SJCRH30 (cell line): ENCODE measurements at regions not wholly inside any gene's neighbourhood (a gene's known extent, or its start where the extent isn't known, plus 50 kb on each side); places are given as distances from the start of the nearest gene placed in this dataset.
"Not testable (repeated sequence)": the region's sequence is repeated elsewhere in the genome, so short reads cannot be mapped to it uniquely, and the experiment has no call there.

Experiments used
- DNase-seq, 2 experiments: peaks; one replicate each; pipeline ENCODE4 v3.0.0-alpha.2; 2015 to 2020
- H3K27ac ChIP-seq: fragments of 250-450 bp; sonication (Bioruptor Pico); 2 replicates; pipeline ENCODE4 v1.5.1; 2020; ENCODE audit warnings: mild to moderate bottlenecking, moderate library complexity
- H3K27me3 ChIP-seq: fragments of 250-450 bp; sonication (Bioruptor Pico); 2 replicates; pipeline ENCODE4 v1.5.1; 2020; ENCODE audit warnings: mild to moderate bottlenecking, moderate library complexity
- H3K36me3 ChIP-seq: fragments of 250-450 bp; sonication (Bioruptor Pico); 2 replicates; pipeline ENCODE4 v1.5.1; 2020; ENCODE audit warnings: mild to moderate bottlenecking, moderate library complexity
- H3K4me1 ChIP-seq: fragments of 250-450 bp; sonication (Bioruptor Pico); 2 replicates; pipeline ENCODE4 v1.5.1; 2020; ENCODE audit warnings: mild to moderate bottlenecking, moderate library complexity
- H3K4me3 ChIP-seq: fragments of 250-450 bp; sonication (Bioruptor Pico); 2 replicates; pipeline ENCODE4 v1.5.1; 2020; ENCODE audit warnings: mild to moderate bottlenecking, moderate library complexity
- H3K9me3 ChIP-seq: fragments of 250-450 bp; sonication (Bioruptor Pico); replicated peaks from 2 replicates; pipeline ENCODE4 v1.5.1; 2020; ENCODE audit warnings: mild to moderate bottlenecking, moderate library complexity

- Histone ChIP-seq H3K27ac (no peak overlapping the region), H3K4me3 (no peak overlapping the region), H3K27me3 (peaks cover 4% of the 10 kb centered on the region; the same call in 1 of the 2 replicates), H3K4me1 (no peaks in the 10 kb centered on the region), H3K36me3 (no peaks in the 10 kb centered on the region), H3K9me3 (no peaks in the 10 kb centered on the region)
- no peak for DNase-seq
These were observed 56.4 kb upstream of the TPTE start for GRCh38 chr21:10464975-10465374.

DNA sequence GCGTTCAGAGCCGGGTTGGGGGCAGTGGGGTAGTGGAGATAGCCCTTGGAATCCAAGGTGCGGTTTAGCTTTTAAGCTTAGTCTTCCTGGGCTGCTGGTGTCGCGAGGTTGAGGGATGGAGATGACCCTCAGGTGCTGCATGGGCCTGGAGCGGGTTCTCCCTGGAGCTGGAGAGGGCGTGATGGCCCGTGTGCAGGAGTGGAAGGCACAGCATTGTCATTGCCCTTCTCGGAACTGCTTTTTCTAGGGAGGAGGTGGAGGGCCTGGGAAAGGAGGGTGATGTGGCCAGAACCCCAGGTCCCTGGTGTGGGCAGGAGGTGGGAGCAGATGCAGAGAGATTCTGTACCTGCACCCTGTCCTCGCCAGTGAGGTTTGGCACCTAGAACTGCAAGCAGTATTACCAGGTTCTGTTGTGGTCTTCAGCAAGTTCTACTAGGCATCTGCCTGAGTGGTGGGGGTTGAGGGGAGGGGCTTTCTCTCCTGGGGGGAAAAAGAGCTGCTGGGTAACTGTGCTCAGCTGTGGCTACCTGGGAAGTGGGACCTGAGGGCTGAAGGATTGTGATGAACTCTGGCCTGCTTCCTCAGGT lies 55.8 kb upstream of the TPTE start:
- not testable (repeated sequence) for H3K27me3 ChIP-seq, H3K27ac ChIP-seq, H3K36me3 ChIP-seq, H3K4me3 ChIP-seq, DNase-seq, H3K4me1 ChIP-seq, H3K9me3 ChIP-seq

DNA sequence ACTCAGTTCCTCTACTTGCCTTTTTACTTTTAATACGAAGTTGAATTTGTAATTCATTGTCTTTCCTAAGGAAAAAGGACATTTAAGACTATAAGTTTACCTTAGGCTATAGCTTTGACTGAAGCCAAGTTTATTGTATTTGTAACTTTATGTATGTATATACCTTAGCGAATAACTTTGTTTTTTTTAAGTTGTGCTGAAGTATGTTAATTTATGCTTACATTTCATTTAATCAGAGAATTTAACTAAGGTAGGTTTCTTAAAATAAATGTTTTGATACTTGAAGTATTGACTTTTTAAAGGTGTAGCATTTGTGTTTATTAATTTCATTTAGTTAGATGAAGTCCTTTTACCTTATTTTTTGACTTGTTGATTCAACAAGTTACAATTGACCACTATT lies 55.2 kb upstream of the TPTE start:
- Histone ChIP-seq H3K27me3 (peaks cover 4% of the 10 kb centered on the region; the same call in 1 of the 2 replicates), H3K27ac (no peak overlapping the region), H3K4me1 (no peaks in the 10 kb centered on the region), H3K4me3 (no peak overlapping the region), H3K36me3 (no peaks in the 10 kb centered on the region), H3K9me3 (no peaks in the 10 kb centered on the region)
- DNase-seq, result no peak
